KMS-11 (cell line): ENCODE measurements at regions not wholly inside any gene's neighbourhood (a gene's known extent, or its start where the extent isn't known, plus 50 kb on each side); places are given as distances from the start of the nearest gene placed in this dataset.

Source experiments
- H2AFZ ChIP-seq: fragments of 200-600 bp; sonication (generic); 2 replicates; pipeline ENCODE4 v1.6.1; 2016; ENCODE audit warnings: antibody characterized with exemption, mixed run types, low read depth
- H3K27ac ChIP-seq: fragments of 200-600 bp; sonication (generic); 2 replicates; pipeline ENCODE4 v1.6.1; 2016; ENCODE audit warnings: mild to moderate bottlenecking, mixed run types
- H3K27me3 ChIP-seq: fragments of 200-600 bp; sonication (generic); 2 replicates; pipeline ENCODE4 v1.6.1; 2017; ENCODE audit warnings: mild to moderate bottlenecking, low read depth, mixed run types, moderate library complexity; ENCODE audit not compliant: insufficient read depth
- H3K36me3 ChIP-seq: fragments of 200-600 bp; sonication (generic); 2 replicates; pipeline ENCODE4 v1.6.1; 2017; ENCODE audit warnings: mild to moderate bottlenecking, mixed run types; ENCODE audit not compliant: insufficient read depth
- H3K4me1 ChIP-seq: fragments of 200-600 bp; sonication (generic); 2 replicates; pipeline ENCODE4 v1.6.1; 2016; ENCODE audit warnings: mild to moderate bottlenecking, low read depth, mixed run types; ENCODE audit not compliant: poor library complexity, severe bottlenecking
- H3K4me2 ChIP-seq: fragments of 200-600 bp; sonication (generic); 2 replicates; pipeline ENCODE4 v1.7.0; 2016; ENCODE audit warnings: mild to moderate bottlenecking, mixed run types
- H3K4me3 ChIP-seq: fragments of 200-600 bp; sonication (generic); IDR thresholded peaks from 2 replicates; pipeline ENCODE4 v1.6.1; 2017; ENCODE audit warnings: low read depth, low read length, mixed read lengths; ENCODE audit not compliant: insufficient read depth
- H3K79me2 ChIP-seq: fragments of 200-600 bp; sonication (generic); 2 replicates; pipeline ENCODE4 v1.6.1; 2016; ENCODE audit warnings: low read depth, mixed run types; ENCODE audit not compliant: insufficient read depth
- H3K9ac ChIP-seq: fragments of 200-600 bp; sonication (generic); 2 replicates; pipeline ENCODE4 v1.6.1; 2016; ENCODE audit warnings: mild to moderate bottlenecking, mixed run types
- H4K20me1 ChIP-seq: fragments of 200-600 bp; sonication (generic); 2 replicates; pipeline ENCODE4 v1.6.1; 2016; ENCODE audit warnings: mild to moderate bottlenecking, mixed run types; ENCODE audit not compliant: insufficient read depth
- TF ChIP-seq, protein P1 (sequence below): fragments of 200-600 bp; sonication (generic); conservative IDR thresholded peaks from 2 replicates; pipeline ENCODE4 v1.6.1; 2017; ENCODE audit warnings: low read depth, mild to moderate bottlenecking, antibody characterized with exemption, low read length, moderate library complexity, mixed read lengths

DNA sequence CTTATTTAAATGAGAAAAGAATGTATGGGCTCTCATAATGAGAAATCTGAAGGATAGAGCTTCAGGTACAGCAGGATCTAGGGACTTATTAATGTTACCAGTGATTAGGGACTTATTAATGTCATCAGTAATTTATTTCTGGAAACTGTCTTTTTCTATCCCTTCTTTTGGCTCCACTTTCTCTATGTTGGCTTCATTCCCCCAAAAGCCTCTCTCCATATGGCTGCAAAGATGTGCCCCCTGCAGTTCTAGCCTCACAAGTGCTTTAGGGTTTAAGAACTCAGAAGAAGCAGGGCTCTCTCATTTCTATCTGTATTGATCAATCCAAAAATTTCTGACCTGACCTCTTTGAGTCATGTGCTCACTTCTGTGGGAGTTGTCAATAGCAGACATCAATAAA, 480.9 kb downstream of the TXNL1 start:
- H3K4me1 ChIP-seq = no peaks in the 10 kb centered on the region
- H4K20me1 ChIP-seq = no peaks in the 10 kb centered on the region
- H3K36me3 ChIP-seq = no peaks in the 10 kb centered on the region
- TF ChIP-seq, protein P1, sequence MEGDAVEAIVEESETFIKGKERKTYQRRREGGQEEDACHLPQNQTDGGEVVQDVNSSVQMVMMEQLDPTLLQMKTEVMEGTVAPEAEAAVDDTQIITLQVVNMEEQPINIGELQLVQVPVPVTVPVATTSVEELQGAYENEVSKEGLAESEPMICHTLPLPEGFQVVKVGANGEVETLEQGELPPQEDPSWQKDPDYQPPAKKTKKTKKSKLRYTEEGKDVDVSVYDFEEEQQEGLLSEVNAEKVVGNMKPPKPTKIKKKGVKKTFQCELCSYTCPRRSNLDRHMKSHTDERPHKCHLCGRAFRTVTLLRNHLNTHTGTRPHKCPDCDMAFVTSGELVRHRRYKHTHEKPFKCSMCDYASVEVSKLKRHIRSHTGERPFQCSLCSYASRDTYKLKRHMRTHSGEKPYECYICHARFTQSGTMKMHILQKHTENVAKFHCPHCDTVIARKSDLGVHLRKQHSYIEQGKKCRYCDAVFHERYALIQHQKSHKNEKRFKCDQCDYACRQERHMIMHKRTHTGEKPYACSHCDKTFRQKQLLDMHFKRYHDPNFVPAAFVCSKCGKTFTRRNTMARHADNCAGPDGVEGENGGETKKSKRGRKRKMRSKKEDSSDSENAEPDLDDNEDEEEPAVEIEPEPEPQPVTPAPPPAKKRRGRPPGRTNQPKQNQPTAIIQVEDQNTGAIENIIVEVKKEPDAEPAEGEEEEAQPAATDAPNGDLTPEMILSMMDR = no peak
- H3K9ac ChIP-seq = no peak overlapping the region
- H3K4me2 ChIP-seq = no peak overlapping the region
- H3K79me2 ChIP-seq = no peaks in the 10 kb centered on the region
- H3K4me3 ChIP-seq = no peak overlapping the region
- no peak overlapping the region for H3K27ac ChIP-seq
- no peak overlapping the region for H2AFZ ChIP-seq
- no peaks in the 10 kb centered on the region for H3K27me3 ChIP-seq

GRCh38 chr18:56152551-56153310, 485.7 kb downstream of the TXNL1 start:
- Histone ChIP-seq H4K20me1 (no peaks in the 10 kb centered on the region), H3K27me3 (no peaks in the 10 kb centered on the region), H2AFZ (no peak overlapping the region), H3K4me3 (no peak overlapping the region), H3K27ac (no peak overlapping the region), H3K4me2 (no peak overlapping the region), H3K4me1 (no peaks in the 10 kb centered on the region), H3K9ac (no peak overlapping the region), H3K36me3 (no peaks in the 10 kb centered on the region), H3K79me2 (no peaks in the 10 kb centered on the region)
- TF ChIP-seq, protein P1 = no peak

DNA sequence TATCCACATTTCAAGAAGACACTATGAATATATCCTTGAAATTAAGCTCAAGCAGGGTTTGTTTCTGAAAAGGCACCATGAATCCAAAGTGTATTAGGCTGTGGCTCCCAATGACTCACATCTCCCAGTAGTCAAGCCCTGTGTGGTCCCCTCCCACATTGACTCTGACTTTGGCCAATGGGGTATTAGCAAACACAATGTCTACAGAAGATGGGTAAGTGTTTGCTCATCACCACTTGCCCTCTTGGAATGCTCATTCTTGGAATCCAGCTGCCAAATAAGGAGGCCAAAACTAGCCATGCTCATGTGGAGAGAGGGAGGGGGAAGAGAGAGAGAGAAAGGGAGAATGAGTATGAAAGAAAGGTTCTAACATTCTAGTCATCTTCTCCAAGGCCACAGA, 490.0 kb downstream of the TXNL1 start:
- H2AFZ ChIP-seq = no peak overlapping the region

GRCh38 chr18:56146565-56146964, 491.8 kb downstream of the TXNL1 start:
- TF ChIP-seq, protein P1 = no peak
- H4K20me1 ChIP-seq = no peaks in the 10 kb centered on the region
- H3K4me2 ChIP-seq = no peak overlapping the region
- H3K36me3 ChIP-seq = no peaks in the 10 kb centered on the region
- H3K4me1 ChIP-seq = no peaks in the 10 kb centered on the region
- no peak overlapping the region for H3K9ac ChIP-seq
- H2AFZ ChIP-seq = no peak overlapping the region
- no peaks in the 10 kb centered on the region for H3K79me2 ChIP-seq
- no peak overlapping the region for H3K27ac ChIP-seq
- H3K27me3 ChIP-seq = no peaks in the 10 kb centered on the region
- H3K4me3 ChIP-seq = no peak overlapping the region

More for the DNA sequence above, 490.0 kb downstream of the TXNL1 start:
- H3K4me2 ChIP-seq = no peak overlapping the region
- no peak overlapping the region for H3K9ac ChIP-seq
- no peaks in the 10 kb centered on the region for H3K79me2 ChIP-seq
- no peaks in the 10 kb centered on the region for H4K20me1 ChIP-seq
- no peaks in the 10 kb centered on the region for H3K4me1 ChIP-seq
- no peaks in the 10 kb centered on the region for H3K27me3 ChIP-seq
- no peak overlapping the region for H3K4me3 ChIP-seq
- no peaks in the 10 kb centered on the region for H3K36me3 ChIP-seq
- H3K27ac ChIP-seq = no peak overlapping the region
- TF ChIP-seq, protein P1 = no peak
